Neural progenitor cell (in vitro differentiated cells): ENCODE measurements at regions not wholly inside any gene's neighbourhood (a gene's known extent, or its start where the extent isn't known, plus 50 kb on each side); places are given as distances from the start of the nearest gene placed in this dataset.

ENCODE experiments used
- DNase-seq: peaks from one replicate; pipeline ENCODE4 v3.0.0-alpha.2; 2016; ENCODE audit warnings: low spot score
- H2AFZ ChIP-seq: fragments of 200-600 bp; sonication (generic); replicated peaks from 2 replicates; pipeline ENCODE4 v1.6.1; 2016; ENCODE audit warnings: antibody characterized with exemption
- H3F3A ChIP-seq: fragments of 200-600 bp; sonication (generic); 2 replicates; pipeline ENCODE4 v1.6.1; 2016; ENCODE audit warnings: antibody characterized with exemption, low read depth
- H3K27ac ChIP-seq: fragments of 200-600 bp; sonication (generic); 2 replicates; pipeline ENCODE4 v1.5.1; 2016; ENCODE audit warnings: mild to moderate bottlenecking
- H3K27me3 ChIP-seq: fragments of 200-600 bp; sonication (generic); 2 replicates; pipeline ENCODE4 v1.6.1; 2016; ENCODE audit warnings: mild to moderate bottlenecking, moderate library complexity
- H3K36me3 ChIP-seq: fragments of 200-600 bp; sonication (generic); 2 replicates; pipeline ENCODE4 v1.5.1; 2016
- H3K4me1 ChIP-seq: fragments of 200-600 bp; sonication (generic); 2 replicates; pipeline ENCODE4 v1.6.1; 2016; ENCODE audit warnings: mixed run types
- H3K4me2 ChIP-seq: fragments of 200-600 bp; sonication (generic); 2 replicates; pipeline ENCODE4 v1.6.1; 2016
- H3K4me3 ChIP-seq: fragments of 200-600 bp; sonication (generic); 2 replicates; pipeline ENCODE4 v1.5.1; 2016
- H3K79me2 ChIP-seq: fragments of 200-600 bp; sonication (generic); 2 replicates; pipeline ENCODE4 v1.6.1; 2016; ENCODE audit warnings: low read depth
- H3K9ac ChIP-seq: fragments of 200-600 bp; sonication (generic); 2 replicates; pipeline ENCODE4 v1.6.1; 2016
- H3K9me3 ChIP-seq: fragments of 200-600 bp; sonication (generic); 2 replicates; pipeline ENCODE4 v1.5.1; 2016; ENCODE audit warnings: low read depth
- H4K20me1 ChIP-seq: fragments of 200-600 bp; sonication (generic); 2 replicates; pipeline ENCODE4 v1.6.1; 2016; ENCODE audit warnings: low read depth
- H3K27ac Mint-ChIP-seq: 3 replicates; pipeline ENCODE4 v1.8.0; 2021; ENCODE audit warnings: mixed read lengths
- H3K27me3 Mint-ChIP-seq: 2 replicates; pipeline ENCODE4 v1.8.0; 2022; ENCODE audit warnings: low read depth, mild to moderate bottlenecking, inconsistent platforms, moderate library complexity, mixed read lengths; ENCODE audit not compliant: insufficient read depth
- H3K36me3 Mint-ChIP-seq: 3 replicates; pipeline ENCODE4 v1.8.0; 2021; ENCODE audit warnings: mixed read lengths
- H3K4me1 Mint-ChIP-seq: 3 replicates; pipeline ENCODE4 v1.8.0; 2021; ENCODE audit warnings: mixed read lengths
- H3K4me3 Mint-ChIP-seq: 3 replicates; pipeline ENCODE4 v1.8.0; 2021; ENCODE audit warnings: mild to moderate bottlenecking, moderate library complexity, mixed read lengths
- H3K9me3 Mint-ChIP-seq: 3 replicates; pipeline ENCODE4 v1.8.0; 2020; ENCODE audit warnings: mixed read lengths
- CTCF ChIP-seq: fragments of 200-600 bp; sonication (generic); IDR thresholded peaks from 2 replicates; pipeline ENCODE4 v1.5.1; 2017; ENCODE audit warnings: antibody characterized with exemption, mild to moderate bottlenecking
- EZH2 ChIP-seq: fragments of 200-600 bp; sonication (generic); IDR thresholded peaks from 2 replicates; pipeline ENCODE4 v1.6.1; 2017; ENCODE audit warnings: antibody characterized with exemption, mild to moderate bottlenecking, moderate library complexity
- EZH2phosphoT487 ChIP-seq: fragments of 200-600 bp; sonication (generic); IDR thresholded peaks from 2 replicates; pipeline ENCODE4 v1.6.1; 2017; ENCODE audit warnings: antibody characterized with exemption

- TF ChIP-seq EZH2phosphoT487 = no peak
- TF ChIP-seq CTCF = no peak
- TF ChIP-seq EZH2 = no peak
- Mint-ChIP-seq H3K27me3 (peaks cover 6% of the 10 kb centered on the region), H3K4me1 (peaks cover 5% of the 10 kb centered on the region), H3K36me3 (no peaks in the 10 kb centered on the region), H3K27ac (no peak overlapping the region), H3K9me3 (peaks cover 33% of the 10 kb centered on the region), H3K4me3 (no peak overlapping the region)
- Histone ChIP-seq H4K20me1 (no peaks in the 10 kb centered on the region), H3K79me2 (no peaks in the 10 kb centered on the region), H3K9me3 (peaks cover 12% of the 10 kb centered on the region), H3F3A (no peaks in the 10 kb centered on the region), H3K27ac (no peak overlapping the region), H3K4me2 (no peak overlapping the region), H3K9ac (no peak overlapping the region), H3K27me3 (no peaks in the 10 kb centered on the region), H2AFZ (no peak overlapping the region), H3K4me3 (no peak overlapping the region), H3K4me1 (peaks cover 8% of the 10 kb centered on the region), H3K36me3 (no peaks in the 10 kb centered on the region)
- no peak for DNase-seq
Measured at GRCh38 chr12:65536351-65536750, 257.9 kb downstream of the MSRB3 start.

- no peaks in the 10 kb centered on the region for H3F3A ChIP-seq
- peaks cover 33% of the 10 kb centered on the region for H3K9me3 Mint-ChIP-seq
- no peak overlapping the region for H3K9ac ChIP-seq
- H3K27me3 ChIP-seq = no peaks in the 10 kb centered on the region
- no peak overlapping the region for H3K4me3 ChIP-seq
- no peak overlapping the region for H3K4me2 ChIP-seq
- H3K79me2 ChIP-seq = no peaks in the 10 kb centered on the region
- no peaks in the 10 kb centered on the region for H3K36me3 Mint-ChIP-seq
- TF ChIP-seq EZH2phosphoT487 (no peak), EZH2 (no peak), CTCF (no peak)
- peaks cover 8% of the 10 kb centered on the region for H3K4me1 ChIP-seq
- H3K27me3 Mint-ChIP-seq = peaks cover 6% of the 10 kb centered on the region
- no peaks in the 10 kb centered on the region for H3K36me3 ChIP-seq
- H3K27ac Mint-ChIP-seq = no peak overlapping the region
- H3K4me3 Mint-ChIP-seq = no peak overlapping the region
- peaks cover 5% of the 10 kb centered on the region for H3K4me1 Mint-ChIP-seq
- no peak overlapping the region for H2AFZ ChIP-seq
- no peak for DNase-seq
- H3K27ac ChIP-seq = no peak overlapping the region
- no peaks in the 10 kb centered on the region for H4K20me1 ChIP-seq
- H3K9me3 ChIP-seq = peaks cover 12% of the 10 kb centered on the region
Measured at GRCh38 chr12:65536876-65537681, 258.6 kb downstream of the MSRB3 start.

- Mint-ChIP-seq H3K36me3 (no peaks in the 10 kb centered on the region), H3K9me3 (peaks cover 33% of the 10 kb centered on the region), H3K27me3 (peaks cover 6% of the 10 kb centered on the region), H3K4me1 (peaks cover 5% of the 10 kb centered on the region), H3K4me3 (no peak overlapping the region), H3K27ac (no peak overlapping the region)
- Histone ChIP-seq H3K4me3 (no peak overlapping the region), H3K27ac (no peak overlapping the region), H3K4me2 (no peak overlapping the region), H3K27me3 (no peaks in the 10 kb centered on the region), H4K20me1 (no peaks in the 10 kb centered on the region), H3K4me1 (no peaks in the 10 kb centered on the region), H3K9me3 (peaks cover 12% of the 10 kb centered on the region), H2AFZ (no peak overlapping the region), H3K79me2 (no peaks in the 10 kb centered on the region), H3F3A (no peaks in the 10 kb centered on the region), H3K36me3 (no peaks in the 10 kb centered on the region), H3K9ac (no peak overlapping the region)
- TF ChIP-seq CTCF = no peak
- TF ChIP-seq EZH2 = no peak
- no peak for TF ChIP-seq EZH2phosphoT487
- DNase-seq = no peak
Measured at GRCh38 chr12:65537978-65538377, 259.5 kb downstream of the MSRB3 start.
